Fibroblast of peridontal ligament (primary cell): ENCODE measurements at regions not wholly inside any gene's neighbourhood (a gene's known extent, or its start where the extent isn't known, plus 50 kb on each side); places are given as distances from the start of the nearest gene placed in this dataset.

Experiments used
- DNase-seq: peaks from one replicate; pipeline ENCODE4 v3.0.0-alpha.2; 2010; ENCODE audit errors: extremely low read depth

GRCh38 chr2:216553482-216554240 is 55.0 kb downstream of the RPL37A start:
- DNase-seq, result no peak

DNA sequence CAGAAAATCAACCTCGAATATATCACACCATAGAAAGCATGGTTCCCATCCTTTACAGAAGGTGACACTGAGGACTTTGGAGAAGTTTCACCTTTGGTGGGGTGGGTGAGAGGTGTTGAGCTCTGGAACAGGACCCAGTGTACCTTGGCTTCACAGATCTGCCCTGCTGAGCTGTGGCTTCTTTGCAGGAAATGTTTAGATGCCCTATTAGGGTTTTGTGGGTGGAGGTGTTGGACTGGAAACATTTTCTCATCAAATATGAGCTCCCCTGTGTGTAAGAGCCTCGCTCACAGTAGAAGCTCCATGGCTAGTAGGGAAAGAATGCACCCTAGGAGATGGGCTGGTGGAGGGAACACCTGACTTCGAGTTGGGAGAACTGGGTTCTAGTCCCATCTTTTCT is 55.6 kb downstream of the RPL37A start:
- DNase-seq, result no peak

- DNase-seq, result no peak
These were observed 56.1 kb downstream of the RPL37A start for GRCh38 chr2:216554755-216555154.

DNA sequence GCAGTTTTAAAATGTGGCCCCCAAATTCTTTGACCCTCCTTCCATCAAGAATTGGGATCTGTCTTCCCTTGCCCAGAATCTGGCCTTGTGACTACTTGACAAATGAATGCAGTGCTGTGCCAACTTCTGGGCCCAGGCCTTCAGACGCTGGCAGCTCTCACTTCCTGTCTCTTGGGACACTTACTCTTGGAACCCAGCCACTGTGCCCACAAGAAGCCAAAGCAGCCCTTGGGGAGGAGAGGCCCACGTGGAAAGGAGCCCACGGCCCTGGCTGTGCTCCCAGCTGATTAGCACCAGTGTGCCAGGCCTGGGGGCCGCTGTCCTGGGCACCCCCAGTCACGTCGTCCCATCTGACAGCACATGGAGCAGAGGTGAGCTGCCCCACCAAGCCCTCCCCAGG is 56.6 kb downstream of the RPL37A start:
- peak; percentile 66 for DNase-seq

- DNase-seq, result no peak
These were observed 57.6 kb downstream of the RPL37A start for GRCh38 chr2:216556202-216556601.

GRCh38 chr2:216557413-216557812 is 58.8 kb downstream of the RPL37A start:
- no peak for DNase-seq

- DNase-seq, result no peak
These were observed 59.2 kb downstream of the RPL37A start for GRCh38 chr2:216557820-216558219.

- DNase-seq, result no peak
These were observed 61.0 kb downstream of the RPL37A start for GRCh38 chr2:216559625-216560156.

DNA sequence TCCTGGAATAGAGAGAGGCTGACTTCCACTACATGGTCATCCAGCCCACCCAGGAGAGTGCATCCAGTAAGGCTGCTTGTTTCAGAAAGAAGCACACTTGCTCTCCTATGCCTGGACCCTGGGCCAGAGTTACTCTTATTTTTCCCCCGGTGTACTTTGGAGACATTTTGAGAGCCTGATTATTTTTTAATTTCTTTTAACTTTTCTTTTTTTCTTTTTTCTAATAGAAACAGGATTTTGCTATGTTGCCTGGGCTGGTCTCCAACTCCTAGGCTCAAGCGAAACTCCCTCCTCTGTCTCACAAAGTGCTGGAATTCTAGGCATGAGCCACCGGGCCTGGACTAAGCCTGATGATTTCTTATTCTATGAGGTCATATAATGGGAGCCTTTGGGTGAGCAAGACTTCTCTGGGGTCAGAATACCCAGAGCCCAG is 62.2 kb downstream of the RPL37A start:
- peak; percentile 86 for DNase-seq

GRCh38 chr2:216562696-216563435 is 64.2 kb downstream of the RPL37A start:
- no peak for DNase-seq

DNA sequence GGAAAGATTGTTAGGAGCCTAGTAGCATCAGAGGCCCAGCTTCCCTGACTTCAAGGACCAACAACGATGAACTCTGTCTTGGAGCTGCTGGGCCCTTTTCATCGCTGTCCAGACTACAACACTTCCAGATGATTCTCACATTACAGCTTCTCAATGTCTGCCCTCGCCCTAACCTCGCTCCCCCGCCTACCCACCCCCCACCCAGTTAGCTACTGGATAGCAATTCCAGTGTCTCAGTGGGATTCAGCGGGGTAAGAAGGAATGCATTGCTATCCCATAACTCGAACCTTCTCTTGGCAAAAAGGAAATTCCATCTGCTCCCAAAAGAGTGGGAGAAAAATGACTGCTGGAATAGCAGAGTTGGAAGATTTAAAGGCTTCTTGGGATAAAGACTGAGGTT is 65.0 kb downstream of the RPL37A start:
- DNase-seq, result peak; percentile 57

- no peak for DNase-seq
These were observed 66.0 kb downstream of the RPL37A start for GRCh38 chr2:216564611-216565010.

GRCh38 chr2:216565956-216566355 is 67.3 kb upstream of the IGFBP2 start:
- DNase-seq, result no peak

DNA sequence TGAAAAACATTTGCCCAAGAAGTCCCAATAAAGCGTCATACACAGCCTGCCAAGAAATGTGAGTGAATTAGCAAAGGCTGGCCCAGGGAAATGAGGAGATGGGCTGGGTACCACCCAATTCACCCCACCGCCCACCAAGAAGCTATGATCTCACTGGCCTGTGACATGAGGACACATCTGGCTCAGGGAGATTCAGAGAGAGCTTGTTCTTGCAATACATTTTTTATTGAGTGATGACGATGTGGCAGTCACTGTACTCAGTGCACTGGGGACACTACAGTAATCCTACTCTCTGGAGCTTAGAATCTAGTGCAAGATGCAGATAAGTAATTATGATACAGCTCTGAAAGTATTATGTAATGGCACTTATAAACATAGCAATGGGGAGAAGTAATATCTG is 64.6 kb upstream of the IGFBP2 start:
- no peak for DNase-seq

- DNase-seq, result no peak
These were observed 63.5 kb upstream of the IGFBP2 start for GRCh38 chr2:216569765-216570164.

DNA sequence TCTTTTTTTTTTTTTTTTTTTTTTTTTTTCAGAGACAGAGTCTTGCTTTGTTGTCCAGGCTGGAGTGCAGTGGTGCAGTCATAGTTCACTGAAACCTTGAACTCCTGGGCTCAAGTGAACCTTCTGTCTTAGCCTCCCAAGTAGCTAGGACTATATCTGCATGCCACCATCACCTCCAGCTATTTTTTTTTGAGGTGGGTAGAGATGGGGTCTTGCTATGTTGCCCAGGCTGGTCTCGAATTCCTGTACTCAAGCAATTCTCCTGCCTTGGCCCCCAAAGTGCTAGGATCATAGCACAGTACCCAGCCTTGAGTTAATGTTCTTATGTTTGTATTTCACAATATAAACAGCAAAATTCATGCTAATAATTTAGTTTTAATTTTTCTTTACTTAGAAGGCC is 62.9 kb upstream of the IGFBP2 start:
- DNase-seq, result no peak

- DNase-seq, result no peak
These were observed 61.9 kb upstream of the IGFBP2 start for GRCh38 chr2:216571178-216571908.

DNA sequence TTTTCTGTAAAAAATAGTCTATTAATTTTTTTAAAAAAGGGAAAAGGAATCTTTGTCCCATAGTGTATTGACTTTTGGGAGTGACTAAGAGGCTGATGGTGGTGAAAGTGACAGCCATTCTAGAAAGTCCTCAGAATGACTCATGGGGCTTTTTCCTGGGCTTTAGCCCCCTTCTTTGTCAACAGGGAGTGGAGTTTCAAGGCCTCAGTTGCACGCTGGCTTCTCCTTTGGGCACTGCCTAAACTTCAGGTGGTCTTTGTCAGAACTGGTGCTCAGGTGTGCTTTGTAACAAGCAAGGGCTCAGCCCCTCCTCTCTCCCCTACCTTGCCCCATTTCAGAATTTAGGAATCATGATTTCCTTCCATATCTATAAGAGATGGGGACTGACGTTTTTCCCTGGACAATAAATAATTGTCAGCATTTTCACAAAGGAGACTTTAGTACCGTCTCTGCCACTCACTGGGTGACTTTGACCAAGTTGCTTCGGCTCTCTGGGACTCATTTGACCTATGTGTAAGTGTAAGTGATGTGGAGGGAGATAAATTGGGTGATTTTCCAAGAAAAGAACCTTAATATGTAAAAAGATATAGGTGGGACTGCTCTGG is 61.2 kb upstream of the IGFBP2 start:
- DNase-seq, result no peak

DNA sequence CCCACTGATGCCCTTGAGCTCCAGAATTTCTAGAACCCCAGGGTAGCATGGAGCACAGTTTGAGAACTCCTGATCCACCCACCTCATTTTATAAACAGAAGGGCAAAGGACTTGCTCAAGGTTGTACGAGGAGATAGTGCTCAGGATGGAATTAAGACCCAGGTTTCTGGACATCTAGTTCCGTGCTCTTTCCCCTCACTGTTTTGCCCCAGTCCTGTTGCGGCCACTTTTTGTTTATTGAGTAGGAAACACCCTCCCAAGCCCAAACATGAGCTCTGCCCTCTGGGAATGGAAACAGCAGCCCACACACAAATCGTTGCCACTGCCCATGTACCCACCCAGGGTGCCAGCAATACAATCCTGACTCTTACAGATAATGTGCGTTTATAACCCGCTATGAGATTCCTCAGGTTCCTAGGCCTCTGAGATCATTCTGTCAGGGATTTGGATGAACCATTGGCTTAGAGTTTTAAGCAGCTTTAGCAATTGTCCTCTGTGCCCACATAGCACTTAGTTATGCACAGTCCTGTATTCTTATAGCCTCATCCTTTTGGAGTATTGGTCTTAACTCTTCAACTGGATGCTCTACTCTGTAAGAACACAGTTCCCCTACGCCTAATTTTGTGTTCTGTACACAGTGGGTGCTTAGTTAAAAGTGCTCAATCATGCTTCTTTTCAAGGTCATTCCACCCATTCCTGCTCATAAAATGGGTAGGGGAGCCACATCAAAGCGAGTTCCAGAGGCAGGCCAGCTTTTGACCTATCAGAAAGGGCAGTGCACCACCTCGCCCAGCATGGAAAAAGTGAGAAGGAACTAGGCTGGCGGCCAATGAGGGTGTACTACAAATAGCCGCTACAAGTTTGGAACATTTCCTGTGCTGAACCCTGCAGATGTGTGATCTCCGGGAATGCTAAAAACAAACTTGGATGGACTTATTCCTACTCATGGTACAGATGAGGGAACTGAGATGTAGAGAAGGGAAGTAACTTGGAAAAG is 60.3 kb upstream of the IGFBP2 start:
- no peak for DNase-seq

GRCh38 chr2:216574046-216574445 is 59.2 kb upstream of the IGFBP2 start:
- DNase-seq, result peak; percentile 61

DNA sequence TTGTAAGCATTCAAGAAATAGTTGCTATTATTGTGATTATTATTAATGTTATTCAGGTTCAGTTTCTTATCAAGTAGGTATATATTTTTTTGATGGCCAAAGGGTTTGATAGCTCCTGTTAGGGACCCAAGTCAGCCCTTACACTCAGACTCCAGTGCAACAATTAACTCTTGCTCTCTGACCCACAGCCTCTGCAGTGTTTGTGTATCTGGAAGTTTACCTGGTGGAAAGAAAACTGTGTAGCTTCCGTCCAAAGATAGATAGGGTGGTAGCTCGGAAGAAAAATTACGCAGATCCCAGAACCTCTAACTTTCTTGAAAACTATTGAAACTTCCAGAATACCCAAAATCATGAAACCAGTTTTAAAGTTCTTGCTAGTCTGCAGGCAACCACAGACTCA is 58.6 kb upstream of the IGFBP2 start:
- DNase-seq, result no peak
